WTC11 (cell line): ENCODE measurements at regions not wholly inside any gene's neighbourhood (a gene's known extent, or its start where the extent isn't known, plus 50 kb on each side); places are given as distances from the start of the nearest gene placed in this dataset.

ENCODE experiments used
- CREM ChIP-seq: sonication (generic); formaldehyde crosslinking; IDR thresholded peaks from 2 replicates; pipeline ENCODE4 v1.8.1; 2022; ENCODE audit warnings: mild to moderate bottlenecking, missing genetic modification reagents, moderate library complexity
- SP1 ChIP-seq: sonication (generic); formaldehyde crosslinking; conservative IDR thresholded peaks from 2 replicates; pipeline ENCODE4 v1.8.1; 2022; ENCODE audit warnings: missing genetic modification reagents
- ZNF263 ChIP-seq: sonication (generic); formaldehyde crosslinking; IDR thresholded peaks from 2 replicates; pipeline ENCODE4 v1.8.1; 2022; ENCODE audit warnings: low read depth, mild to moderate bottlenecking, moderate library complexity, missing genetic modification reagents
- TF ChIP-seq, protein P1 (sequence below): sonication (generic); formaldehyde crosslinking; IDR thresholded peaks from 2 replicates; pipeline ENCODE4 v1.8.1; 2022; ENCODE audit warnings: low read depth, missing genetic modification reagents, borderline replicate concordance

DNA sequence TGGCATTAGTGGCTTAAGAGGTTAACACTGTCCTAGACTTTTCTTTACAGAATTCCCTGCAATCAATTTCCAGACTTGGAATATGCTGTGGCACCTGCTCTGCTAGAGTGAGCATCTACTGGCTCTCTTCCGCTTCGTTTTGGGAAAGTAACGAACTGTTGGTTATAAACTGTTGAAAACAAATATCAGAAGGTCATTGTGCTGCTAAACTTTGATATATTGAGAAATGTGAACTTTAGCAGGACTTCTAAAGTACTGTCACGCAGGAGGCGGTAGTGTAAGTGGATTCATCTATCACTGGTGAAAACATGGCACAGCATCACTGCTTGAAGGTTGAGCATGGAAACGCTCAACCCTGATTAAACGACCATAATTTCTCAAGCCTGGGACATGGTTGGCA is 348.9 kb downstream of the FLRT2 start:
- TF ChIP-seq, protein P1, sequence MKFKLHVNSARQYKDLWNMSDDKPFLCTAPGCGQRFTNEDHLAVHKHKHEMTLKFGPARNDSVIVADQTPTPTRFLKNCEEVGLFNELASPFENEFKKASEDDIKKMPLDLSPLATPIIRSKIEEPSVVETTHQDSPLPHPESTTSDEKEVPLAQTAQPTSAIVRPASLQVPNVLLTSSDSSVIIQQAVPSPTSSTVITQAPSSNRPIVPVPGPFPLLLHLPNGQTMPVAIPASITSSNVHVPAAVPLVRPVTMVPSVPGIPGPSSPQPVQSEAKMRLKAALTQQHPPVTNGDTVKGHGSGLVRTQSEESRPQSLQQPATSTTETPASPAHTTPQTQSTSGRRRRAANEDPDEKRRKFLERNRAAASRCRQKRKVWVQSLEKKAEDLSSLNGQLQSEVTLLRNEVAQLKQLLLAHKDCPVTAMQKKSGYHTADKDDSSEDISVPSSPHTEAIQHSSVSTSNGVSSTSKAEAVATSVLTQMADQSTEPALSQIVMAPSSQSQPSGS (CRISPR knock-in tag) = no peak
- TF ChIP-seq SP1 (CRISPR knock-in tag) (no peak), ZNF263 (no peak), CREM (CRISPR knock-in tag) (no peak)
